GM08714 (cell line): ENCODE measurements at regions not wholly inside any gene's neighbourhood (a gene's known extent, or its start where the extent isn't known, plus 50 kb on each side); places are given as distances from the start of the nearest gene placed in this dataset.
"Not testable (repeated sequence)": the region's sequence is repeated elsewhere in the genome, so short reads cannot be mapped to it uniquely, and the experiment has no call there.

ENCODE experiments used
- H3K4me3 ChIP-seq: fragments of 200-500 bp; sonication (Bioruptor generic); 2 replicates; pipeline ENCODE4 v1.5.1; 2014; ENCODE audit warnings: mild to moderate bottlenecking, low read length, inconsistent platforms
- ZNF274 ChIP-seq: IDR thresholded peaks from 2 replicates; pipeline ENCODE4 v1.6.1; 2012; ENCODE audit warnings: mild to moderate bottlenecking, low read depth, low read length

DNA sequence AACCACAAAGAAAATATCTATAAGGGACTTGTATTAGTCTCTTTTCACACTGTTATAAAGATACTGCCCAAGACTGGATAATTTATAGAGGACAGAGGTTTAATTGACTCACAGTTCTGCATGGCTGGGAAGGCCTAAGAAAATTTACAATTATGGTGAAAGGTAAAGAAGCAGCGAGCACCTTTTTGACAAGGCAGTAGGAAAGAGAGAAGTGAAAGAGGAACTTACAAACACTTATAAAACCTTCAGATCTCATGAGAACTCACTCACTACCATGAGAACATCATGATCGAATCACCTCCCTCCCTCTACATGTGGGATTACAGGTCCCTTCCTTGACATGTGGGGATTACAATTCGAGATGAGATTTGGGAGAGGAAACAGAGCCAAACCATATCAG is 856.0 kb downstream of the TRAM1L1 start:
- H3K4me3 ChIP-seq: no peak overlapping the region
- TF ChIP-seq ZNF274: no peak

DNA sequence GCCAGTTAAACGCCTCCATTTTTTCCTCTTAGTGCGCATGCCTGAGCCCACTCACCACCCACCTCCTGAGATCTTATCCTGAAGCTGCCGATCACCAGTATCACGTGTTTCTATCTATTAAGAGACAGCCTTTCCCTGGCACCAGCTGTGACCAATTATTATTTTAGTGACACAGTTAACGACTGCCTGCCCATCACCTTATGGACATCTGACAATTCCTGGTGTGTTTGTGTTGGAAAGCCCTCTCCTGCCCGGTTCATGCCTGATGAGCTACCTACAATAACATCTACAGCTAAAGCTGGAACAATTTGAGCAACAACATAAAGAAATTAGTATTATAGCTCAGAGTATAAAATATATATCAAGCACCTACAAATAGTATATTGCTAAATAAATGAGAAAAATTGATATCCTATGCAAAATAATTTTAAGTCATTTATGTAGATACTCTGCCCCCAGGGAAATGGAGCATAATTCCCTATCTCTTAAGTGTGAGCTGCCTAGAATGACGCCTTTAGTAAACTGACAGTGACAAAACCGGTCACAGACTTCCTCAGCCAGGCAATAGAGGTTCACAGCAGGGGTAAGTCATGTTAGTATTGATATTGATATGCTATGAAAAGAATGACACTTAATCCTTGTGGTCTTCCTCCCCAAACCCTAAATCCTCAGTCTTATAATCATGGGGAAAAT is 862.2 kb downstream of the TRAM1L1 start:
- TF ChIP-seq ZNF274: no peak
- H3K4me3 ChIP-seq: no peak overlapping the region

GRCh38 chr4:116217781-116218180 is 867.6 kb downstream of the TRAM1L1 start:
- TF ChIP-seq ZNF274: no peak
- no peak overlapping the region for H3K4me3 ChIP-seq

GRCh38 chr4:116215622-116216021 is 869.8 kb downstream of the TRAM1L1 start:
- no peak for TF ChIP-seq ZNF274
- H3K4me3 ChIP-seq: no peak overlapping the region

- no peak overlapping the region for H3K4me3 ChIP-seq
- no peak for TF ChIP-seq ZNF274
Measured at GRCh38 chr4:116202524-116202923, 882.9 kb downstream of the TRAM1L1 start.

GRCh38 chr4:116197317-116197809 is 888.0 kb downstream of the TRAM1L1 start:
- H3K4me3 ChIP-seq: no peak overlapping the region
- no peak for TF ChIP-seq ZNF274

DNA sequence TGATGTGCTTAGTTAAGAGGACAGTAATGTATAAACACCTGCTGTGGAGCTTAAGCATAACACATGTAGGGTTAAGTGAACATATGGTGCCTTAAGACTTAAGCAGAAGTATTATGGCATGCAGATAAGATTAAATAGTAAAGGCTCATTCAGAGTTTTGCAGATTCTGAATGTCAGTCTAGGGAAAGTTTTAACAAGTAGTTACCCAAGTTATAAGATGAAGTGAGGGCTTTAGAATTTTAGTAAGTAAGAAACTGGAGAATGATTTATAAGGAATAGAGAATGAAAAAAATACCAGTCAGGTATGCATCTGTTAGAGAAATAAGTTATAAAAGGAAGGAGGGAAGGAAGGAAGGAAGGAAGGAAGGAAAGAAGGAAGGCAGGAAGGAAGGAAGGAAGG is 902.1 kb downstream of the TRAM1L1 start:
- H3K4me3 ChIP-seq: no peak overlapping the region
- TF ChIP-seq ZNF274: no peak

DNA sequence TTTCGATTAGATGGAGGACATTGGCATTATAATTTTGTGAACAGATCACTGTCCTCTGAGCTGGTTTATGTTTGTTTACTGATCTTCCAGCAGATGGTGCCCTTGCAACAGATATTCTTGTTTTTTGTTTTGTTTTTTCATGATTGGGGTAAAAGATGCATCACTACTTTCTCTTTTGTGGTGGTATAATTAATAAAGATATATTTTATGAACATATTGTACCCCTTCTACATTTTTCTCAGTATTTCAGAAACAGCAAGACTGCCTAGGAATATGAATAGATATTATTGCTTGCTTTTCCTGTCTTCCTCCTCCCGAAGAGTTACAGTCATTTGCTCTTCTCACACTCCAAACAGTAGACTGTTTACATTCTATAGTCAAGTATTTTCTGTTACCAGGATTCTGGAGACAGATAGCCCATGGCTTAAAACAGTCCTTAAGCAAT is 905.2 kb downstream of the TRAM1L1 start:
- no peak for TF ChIP-seq ZNF274
- H3K4me3 ChIP-seq: no peak overlapping the region

DNA sequence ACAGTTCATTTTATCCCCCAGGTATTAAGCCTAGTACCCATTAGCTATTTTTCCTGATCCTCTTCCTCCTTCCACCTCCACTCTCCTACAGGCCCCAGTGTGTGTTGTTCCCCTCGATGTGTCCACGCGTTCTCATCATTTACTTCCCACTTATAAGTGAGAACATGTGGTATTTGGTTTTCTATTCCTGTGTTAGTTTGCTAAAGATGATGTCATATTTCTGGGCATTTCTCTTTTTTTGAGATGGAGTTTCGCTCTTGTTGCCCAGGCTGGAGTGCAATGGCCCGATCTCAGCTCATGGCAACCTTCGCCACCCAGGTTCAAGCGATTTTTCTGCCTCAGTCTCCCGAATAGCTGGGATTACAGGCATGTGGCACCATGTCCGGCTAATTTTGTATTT is 934.0 kb downstream of the TRAM1L1 start:
- not testable (repeated sequence) for H3K4me3 ChIP-seq

DNA sequence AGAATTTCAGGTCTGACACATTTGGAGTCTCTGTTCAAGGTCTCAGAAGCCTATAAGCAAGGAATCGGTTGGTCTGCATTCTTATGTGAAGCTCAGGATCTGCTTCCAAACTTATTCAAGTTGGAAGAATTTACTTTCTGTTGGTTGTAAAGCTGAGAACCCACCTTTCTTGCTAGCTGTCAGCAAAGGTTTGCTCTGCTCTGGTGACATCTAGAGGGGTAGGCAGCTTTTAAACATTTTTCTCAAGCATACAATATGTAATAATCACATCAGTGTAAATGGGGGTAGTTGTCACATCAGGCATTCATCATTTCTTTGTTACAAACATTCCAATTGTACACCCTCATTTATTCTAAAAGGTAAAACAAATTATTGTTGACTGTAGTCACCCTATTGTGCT is 935.2 kb downstream of the TRAM1L1 start:
- no peak overlapping the region for H3K4me3 ChIP-seq
- no peak for TF ChIP-seq ZNF274

GRCh38 chr4:116143198-116143597 is 942.2 kb downstream of the TRAM1L1 start:
- no peak overlapping the region for H3K4me3 ChIP-seq
- no peak for TF ChIP-seq ZNF274

DNA sequence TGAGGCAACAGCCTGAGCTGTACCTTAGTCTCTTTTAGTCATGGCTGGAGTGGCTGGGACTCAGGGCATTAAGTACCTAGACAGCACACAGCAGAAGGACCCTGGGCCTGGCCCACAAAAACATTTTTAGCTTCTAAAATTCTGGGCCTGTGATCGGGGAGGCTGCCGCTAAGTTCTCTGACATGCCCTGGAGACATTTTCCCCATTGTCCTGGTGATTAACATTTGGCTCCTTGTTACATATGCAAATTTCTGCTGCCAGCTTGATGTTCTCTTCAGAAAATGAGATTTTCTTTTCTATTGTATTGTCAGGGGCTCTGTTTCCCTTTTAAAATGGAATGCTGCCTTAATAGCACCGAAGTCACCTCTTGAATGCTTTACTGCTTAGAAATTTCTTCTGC is 952.4 kb downstream of the TRAM1L1 start:
- no peak overlapping the region for H3K4me3 ChIP-seq
- no peak for TF ChIP-seq ZNF274

DNA sequence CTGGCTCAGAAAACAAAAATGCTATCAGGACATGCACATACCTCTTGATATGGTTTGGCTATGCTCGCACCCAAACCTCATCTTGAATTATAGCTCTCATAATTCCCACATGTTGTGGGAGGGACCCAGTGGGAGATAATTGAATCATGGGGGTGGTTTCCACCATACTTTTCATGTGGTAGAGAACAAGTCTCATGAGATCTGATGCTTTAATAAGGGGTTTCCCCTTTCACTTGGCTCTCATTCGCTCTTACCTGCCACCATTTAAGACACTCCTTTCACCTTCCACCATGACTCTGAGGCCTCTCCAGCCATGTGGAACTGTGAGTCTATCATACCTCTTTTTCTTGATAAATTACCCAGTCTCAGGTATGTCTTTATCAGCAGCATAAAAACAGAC is 958.6 kb downstream of the TRAM1L1 start:
- no peak overlapping the region for H3K4me3 ChIP-seq
- TF ChIP-seq ZNF274: no peak

GRCh38 chr4:116122124-116122523 is 963.3 kb downstream of the TRAM1L1 start:
- H3K4me3 ChIP-seq: no peak overlapping the region
- no peak for TF ChIP-seq ZNF274

GRCh38 chr4:116118221-116118620 is 967.2 kb downstream of the TRAM1L1 start:
- no peak for TF ChIP-seq ZNF274
- no peak overlapping the region for H3K4me3 ChIP-seq

- not testable (repeated sequence) for H3K4me3 ChIP-seq
Measured at GRCh38 chr4:116112861-116113260, 972.5 kb downstream of the TRAM1L1 start.
